Bronchial epithelial cell (primary cell): ENCODE measurements at regions not wholly inside any gene's neighbourhood (a gene's known extent, or its start where the extent isn't known, plus 50 kb on each side); places are given as distances from the start of the nearest gene placed in this dataset.

Source experiments
- DNase-seq: peaks from one replicate; pipeline ENCODE4 v3.0.0-alpha.2; 2010; ENCODE audit warnings: low read depth
- FAIRE-seq: peaks from 2 replicates; lab custom pipeline; 2011; peaks lifted over from hg19 to GRCh38; lab: Jason Lieb, UNC
- H3K27me3 ChIP-seq: 2 replicates; pipeline ENCODE4 v1.5.1; 2011; ENCODE audit warnings: low read length; ENCODE audit not compliant: control insufficient read depth, insufficient read depth
- H3K36me3 ChIP-seq: 2 replicates; pipeline ENCODE4 v1.5.1; 2011; ENCODE audit warnings: low read length; ENCODE audit not compliant: control insufficient read depth, insufficient read depth
- H3K4me3 ChIP-seq: 2 replicates; pipeline ENCODE4 v1.5.1; 2011; ENCODE audit warnings: mild to moderate bottlenecking, low read depth, low read length, control low read depth
- TF ChIP-seq, protein P1 (sequence below): IDR thresholded peaks from 2 replicates; pipeline ENCODE4 v1.5.1; 2011; ENCODE audit warnings: mild to moderate bottlenecking, moderate library complexity, low read length, control low read depth, inconsistent platforms; ENCODE audit not compliant: insufficient read depth, severe bottlenecking

DNA sequence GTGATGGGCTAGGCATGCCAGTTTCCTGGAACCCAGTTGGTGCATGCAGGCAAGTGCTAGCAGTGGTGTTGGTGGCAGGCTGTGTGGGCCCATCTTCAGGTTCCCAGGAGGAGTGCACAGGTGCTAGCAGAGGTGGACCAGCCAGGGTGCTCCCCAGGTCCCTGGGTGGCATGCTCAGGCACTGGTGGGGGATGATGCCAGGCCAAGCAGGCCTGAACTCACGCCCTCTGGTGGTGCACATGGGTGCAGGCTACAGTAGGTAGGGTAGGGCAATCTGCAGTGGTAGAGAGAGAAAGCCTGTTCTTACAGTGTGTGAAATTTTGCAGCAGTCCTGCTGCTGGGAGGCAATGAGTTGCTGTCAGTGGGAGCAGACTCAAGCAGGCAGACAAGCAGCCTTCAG, 1651.8 kb downstream of the DPP10 start:
- Histone ChIP-seq H3K27me3 (no peaks in the 10 kb centered on the region), H3K4me3 (no peak overlapping the region), H3K36me3 (no peaks in the 10 kb centered on the region)
- TF ChIP-seq, protein P1, sequence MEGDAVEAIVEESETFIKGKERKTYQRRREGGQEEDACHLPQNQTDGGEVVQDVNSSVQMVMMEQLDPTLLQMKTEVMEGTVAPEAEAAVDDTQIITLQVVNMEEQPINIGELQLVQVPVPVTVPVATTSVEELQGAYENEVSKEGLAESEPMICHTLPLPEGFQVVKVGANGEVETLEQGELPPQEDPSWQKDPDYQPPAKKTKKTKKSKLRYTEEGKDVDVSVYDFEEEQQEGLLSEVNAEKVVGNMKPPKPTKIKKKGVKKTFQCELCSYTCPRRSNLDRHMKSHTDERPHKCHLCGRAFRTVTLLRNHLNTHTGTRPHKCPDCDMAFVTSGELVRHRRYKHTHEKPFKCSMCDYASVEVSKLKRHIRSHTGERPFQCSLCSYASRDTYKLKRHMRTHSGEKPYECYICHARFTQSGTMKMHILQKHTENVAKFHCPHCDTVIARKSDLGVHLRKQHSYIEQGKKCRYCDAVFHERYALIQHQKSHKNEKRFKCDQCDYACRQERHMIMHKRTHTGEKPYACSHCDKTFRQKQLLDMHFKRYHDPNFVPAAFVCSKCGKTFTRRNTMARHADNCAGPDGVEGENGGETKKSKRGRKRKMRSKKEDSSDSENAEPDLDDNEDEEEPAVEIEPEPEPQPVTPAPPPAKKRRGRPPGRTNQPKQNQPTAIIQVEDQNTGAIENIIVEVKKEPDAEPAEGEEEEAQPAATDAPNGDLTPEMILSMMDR = no peak
- FAIRE-seq = no peak
- no peak for DNase-seq

DNA sequence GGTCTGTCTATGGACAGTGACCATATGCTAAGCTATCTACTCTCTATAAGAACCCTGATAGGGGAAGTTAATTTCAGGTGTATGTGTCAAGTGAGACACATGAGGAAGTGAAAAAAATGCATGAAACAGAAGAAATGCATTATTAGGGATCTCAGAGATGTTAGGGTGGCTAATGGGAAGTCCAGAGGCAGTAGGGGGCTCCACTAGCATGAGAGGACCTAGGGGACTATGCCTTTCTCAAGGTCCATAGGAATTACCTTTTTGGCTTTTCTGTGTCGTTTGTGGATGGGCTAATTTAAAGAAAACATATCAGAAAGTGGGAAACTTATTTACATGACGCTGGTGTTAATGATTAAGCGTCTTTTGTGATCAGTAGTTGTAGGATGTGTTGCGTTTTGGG, 1653.2 kb downstream of the DPP10 start:
- TF ChIP-seq, protein P1 = no peak
- Histone ChIP-seq H3K4me3 (no peak overlapping the region), H3K36me3 (no peaks in the 10 kb centered on the region), H3K27me3 (no peaks in the 10 kb centered on the region)
- no peak for FAIRE-seq
- DNase-seq = no peak

DNA sequence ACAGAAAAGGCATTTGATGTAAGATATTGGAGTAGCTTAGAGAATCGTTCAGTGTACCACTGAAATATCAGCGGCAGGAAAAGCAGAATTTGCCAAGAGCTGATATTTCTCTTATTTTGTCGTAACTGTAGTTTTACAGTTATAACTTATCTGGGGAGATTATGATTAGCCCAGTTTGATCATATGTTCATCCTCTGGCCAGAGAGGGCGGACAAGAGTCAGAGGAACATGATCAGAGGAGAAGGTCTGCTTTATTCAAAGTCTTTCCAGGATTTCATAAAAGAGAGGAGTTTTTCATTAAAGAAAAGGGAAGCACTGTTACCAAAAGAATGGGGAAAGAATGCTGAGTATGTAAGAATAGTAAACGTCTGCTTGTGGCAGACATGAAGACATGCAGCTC, 1655.6 kb downstream of the DPP10 start:
- FAIRE-seq = no peak
- no peaks in the 10 kb centered on the region for H3K36me3 ChIP-seq
- H3K4me3 ChIP-seq = no peak overlapping the region
- no peaks in the 10 kb centered on the region for H3K27me3 ChIP-seq
- TF ChIP-seq, protein P1 = no peak
- no peak for DNase-seq

DNA sequence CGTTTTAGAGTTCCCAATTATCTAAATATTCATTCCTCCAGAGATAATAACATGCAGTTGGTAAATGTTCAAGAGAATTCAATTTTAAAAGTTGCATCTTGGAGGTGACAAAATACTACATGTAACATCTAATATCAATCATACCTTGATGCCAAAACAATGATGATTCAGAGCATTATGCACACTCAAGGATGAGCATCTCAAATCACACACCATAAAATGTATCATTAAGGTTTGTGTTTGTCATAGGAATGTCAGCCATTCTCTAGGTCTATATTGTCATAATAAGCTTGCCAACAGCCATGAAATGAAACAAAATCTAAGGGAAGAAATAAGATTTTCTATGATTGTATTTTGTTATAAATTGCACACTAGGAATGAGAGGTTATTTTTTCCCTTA, 1667.0 kb downstream of the DPP10 start:
- Histone ChIP-seq H3K4me3 (no peak overlapping the region), H3K36me3 (no peaks in the 10 kb centered on the region), H3K27me3 (no peaks in the 10 kb centered on the region)
- no peak for DNase-seq
- TF ChIP-seq, protein P1 = no peak
- FAIRE-seq = no peak

DNA sequence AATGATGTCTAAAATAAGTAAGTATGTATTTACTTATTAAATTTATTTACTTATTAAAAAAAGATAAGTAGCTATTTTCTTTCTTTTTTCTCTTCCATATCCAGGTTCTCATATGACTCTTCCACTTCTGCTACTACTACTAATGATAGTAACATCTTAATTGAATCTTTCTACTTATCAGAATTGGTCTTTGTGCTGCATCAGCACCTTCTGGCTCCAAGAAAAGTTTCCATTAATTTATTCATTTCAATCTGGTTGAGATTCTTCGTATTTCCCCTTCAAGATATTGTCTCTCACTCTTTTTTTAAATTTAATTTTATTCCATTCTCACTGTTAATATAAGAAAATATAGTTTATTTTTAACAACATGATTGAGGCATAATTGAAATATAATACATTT, 1675.4 kb downstream of the DPP10 start:
- no peak overlapping the region for H3K4me3 ChIP-seq
- DNase-seq (no peak), FAIRE-seq (no peak)
- no peaks in the 10 kb centered on the region for H3K36me3 ChIP-seq
- TF ChIP-seq, protein P1 = no peak
- H3K27me3 ChIP-seq = no peaks in the 10 kb centered on the region

DNA sequence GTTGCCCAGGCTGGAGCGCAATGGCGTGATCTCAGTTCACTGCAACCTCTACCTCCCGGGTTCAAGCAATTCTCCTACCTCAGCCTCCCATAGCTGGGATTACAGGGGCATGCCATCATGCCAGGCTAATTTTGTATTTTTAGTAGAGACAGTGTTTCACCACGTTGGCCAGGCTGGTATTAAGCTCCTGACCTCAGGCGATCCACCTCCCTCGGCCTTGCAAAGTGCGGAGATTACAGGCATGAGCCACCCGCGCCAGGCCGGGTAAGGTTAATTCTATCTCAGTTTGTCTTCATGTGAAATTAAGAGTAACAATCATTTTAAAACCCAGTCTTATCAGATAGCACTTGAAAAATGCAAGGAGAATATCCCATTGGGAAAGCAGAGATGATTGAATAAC, 1681.7 kb upstream of the DDX18 start:
- no peak for DNase-seq
- Histone ChIP-seq H3K27me3 (no peaks in the 10 kb centered on the region), H3K36me3 (no peaks in the 10 kb centered on the region), H3K4me3 (no peak overlapping the region)
- TF ChIP-seq, protein P1 = no peak
- no peak for FAIRE-seq
